ENCODE measurements at regions not wholly inside any gene's neighbourhood (a gene's known extent, or its start where the extent isn't known, plus 50 kb on each side); places are given as distances from the start of the nearest gene placed in this dataset.

DNA sequence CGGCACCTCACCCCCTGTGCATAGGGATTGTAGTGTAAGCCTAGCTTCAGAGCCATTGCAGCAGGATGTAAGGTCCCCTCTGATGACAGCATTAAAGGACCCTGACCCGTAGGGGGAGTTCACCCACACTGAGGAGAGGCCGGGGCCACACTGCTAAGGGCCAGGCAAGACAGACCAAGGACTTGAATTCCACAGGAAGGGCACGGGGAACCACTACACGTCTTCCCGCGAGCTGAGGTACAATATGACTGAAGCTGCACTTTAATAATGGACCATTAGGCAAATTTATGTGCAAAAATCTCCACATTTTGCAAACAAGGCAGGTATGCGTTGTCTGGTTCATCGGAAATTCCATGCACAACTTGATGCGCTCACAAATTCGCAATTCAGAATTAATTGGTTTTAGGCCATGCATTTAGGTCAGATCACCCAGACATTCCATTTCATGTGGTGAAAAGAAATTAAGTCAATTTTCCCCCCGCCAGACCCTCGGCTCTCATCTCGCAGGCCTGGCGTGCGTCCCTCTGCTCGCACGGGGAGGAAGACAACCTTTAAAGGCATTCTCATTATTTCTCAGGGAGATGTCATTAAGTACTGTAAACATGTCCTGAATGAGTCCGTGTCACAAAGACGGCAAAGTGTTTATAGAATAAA, 111.8 kb downstream of the FOXA2 start:
- no peak for TF ChIP-seq ZNF143 (CRISPR knock-in tag; IDR thresholded peaks at IDR 0.05)
- no peak for TF ChIP-seq ZNF792 (CRISPR knock-in tag; IDR thresholded peaks at IDR 0.05)
- TF ChIP-seq RAD21 (CRISPR knock-in tag; IDR thresholded peaks at IDR 0.05) = no peak
- TF ChIP-seq ZNF230 (CRISPR knock-in tag; IDR thresholded peaks at IDR 0.05) = no peak
- TF ChIP-seq, protein P1, sequence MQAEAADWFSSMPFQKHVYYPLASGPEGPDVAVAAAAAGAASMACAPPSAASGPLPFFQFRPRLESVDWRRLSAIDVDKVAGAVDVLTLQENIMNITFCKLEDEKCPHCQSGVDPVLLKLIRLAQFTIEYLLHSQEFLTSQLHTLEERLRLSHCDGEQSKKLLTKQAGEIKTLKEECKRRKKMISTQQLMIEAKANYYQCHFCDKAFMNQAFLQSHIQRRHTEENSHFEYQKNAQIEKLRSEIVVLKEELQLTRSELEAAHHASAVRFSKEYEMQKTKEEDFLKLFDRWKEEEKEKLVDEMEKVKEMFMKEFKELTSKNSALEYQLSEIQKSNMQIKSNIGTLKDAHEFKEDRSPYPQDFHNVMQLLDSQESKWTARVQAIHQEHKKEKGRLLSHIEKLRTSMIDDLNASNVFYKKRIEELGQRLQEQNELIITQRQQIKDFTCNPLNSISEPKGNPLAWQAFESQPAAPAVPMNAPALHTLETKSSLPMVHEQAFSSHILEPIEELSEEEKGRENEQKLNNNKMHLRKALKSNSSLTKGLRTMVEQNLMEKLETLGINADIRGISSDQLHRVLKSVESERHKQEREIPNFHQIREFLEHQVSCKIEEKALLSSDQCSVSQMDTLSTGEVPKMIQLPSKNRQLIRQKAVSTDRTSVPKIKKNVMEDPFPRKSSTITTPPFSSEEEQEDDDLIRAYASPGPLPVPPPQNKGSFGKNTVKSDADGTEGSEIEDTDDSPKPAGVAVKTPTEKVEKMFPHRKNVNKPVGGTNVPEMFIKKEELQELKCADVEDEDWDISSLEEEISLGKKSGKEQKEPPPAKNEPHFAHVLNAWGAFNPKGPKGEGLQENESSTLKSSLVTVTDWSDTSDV (CRISPR knock-in tag; IDR thresholded peaks at IDR 0.05) = no peak
- TF ChIP-seq, protein P2, sequence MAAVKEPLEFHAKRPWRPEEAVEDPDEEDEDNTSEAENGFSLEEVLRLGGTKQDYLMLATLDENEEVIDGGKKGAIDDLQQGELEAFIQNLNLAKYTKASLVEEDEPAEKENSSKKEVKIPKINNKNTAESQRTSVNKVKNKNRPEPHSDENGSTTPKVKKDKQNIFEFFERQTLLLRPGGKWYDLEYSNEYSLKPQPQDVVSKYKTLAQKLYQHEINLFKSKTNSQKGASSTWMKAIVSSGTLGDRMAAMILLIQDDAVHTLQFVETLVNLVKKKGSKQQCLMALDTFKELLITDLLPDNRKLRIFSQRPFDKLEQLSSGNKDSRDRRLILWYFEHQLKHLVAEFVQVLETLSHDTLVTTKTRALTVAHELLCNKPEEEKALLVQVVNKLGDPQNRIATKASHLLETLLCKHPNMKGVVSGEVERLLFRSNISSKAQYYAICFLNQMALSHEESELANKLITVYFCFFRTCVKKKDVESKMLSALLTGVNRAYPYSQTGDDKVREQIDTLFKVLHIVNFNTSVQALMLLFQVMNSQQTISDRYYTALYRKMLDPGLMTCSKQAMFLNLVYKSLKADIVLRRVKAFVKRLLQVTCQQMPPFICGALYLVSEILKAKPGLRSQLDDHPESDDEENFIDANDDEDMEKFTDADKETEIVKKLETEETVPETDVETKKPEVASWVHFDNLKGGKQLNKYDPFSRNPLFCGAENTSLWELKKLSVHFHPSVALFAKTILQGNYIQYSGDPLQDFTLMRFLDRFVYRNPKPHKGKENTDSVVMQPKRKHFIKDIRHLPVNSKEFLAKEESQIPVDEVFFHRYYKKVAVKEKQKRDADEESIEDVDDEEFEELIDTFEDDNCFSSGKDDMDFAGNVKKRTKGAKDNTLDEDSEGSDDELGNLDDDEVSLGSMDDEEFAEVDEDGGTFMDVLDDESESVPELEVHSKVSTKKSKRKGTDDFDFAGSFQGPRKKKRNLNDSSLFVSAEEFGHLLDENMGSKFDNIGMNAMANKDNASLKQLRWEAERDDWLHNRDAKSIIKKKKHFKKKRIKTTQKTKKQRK (IDR thresholded peaks at IDR 0.05; ENCODE audit: low read length) = no peak
- TF ChIP-seq, protein P3, sequence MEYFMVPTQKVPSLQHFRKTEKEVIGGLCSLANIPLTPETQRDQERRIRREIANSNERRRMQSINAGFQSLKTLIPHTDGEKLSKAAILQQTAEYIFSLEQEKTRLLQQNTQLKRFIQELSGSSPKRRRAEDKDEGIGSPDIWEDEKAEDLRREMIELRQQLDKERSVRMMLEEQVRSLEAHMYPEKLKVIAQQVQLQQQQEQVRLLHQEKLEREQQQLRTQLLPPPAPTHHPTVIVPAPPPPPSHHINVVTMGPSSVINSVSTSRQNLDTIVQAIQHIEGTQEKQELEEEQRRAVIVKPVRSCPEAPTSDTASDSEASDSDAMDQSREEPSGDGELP (IDR thresholded peaks at IDR 0.05; ENCODE audit: borderline replicate concordance, low read depth) = no peak
- TF ChIP-seq, protein P4, sequence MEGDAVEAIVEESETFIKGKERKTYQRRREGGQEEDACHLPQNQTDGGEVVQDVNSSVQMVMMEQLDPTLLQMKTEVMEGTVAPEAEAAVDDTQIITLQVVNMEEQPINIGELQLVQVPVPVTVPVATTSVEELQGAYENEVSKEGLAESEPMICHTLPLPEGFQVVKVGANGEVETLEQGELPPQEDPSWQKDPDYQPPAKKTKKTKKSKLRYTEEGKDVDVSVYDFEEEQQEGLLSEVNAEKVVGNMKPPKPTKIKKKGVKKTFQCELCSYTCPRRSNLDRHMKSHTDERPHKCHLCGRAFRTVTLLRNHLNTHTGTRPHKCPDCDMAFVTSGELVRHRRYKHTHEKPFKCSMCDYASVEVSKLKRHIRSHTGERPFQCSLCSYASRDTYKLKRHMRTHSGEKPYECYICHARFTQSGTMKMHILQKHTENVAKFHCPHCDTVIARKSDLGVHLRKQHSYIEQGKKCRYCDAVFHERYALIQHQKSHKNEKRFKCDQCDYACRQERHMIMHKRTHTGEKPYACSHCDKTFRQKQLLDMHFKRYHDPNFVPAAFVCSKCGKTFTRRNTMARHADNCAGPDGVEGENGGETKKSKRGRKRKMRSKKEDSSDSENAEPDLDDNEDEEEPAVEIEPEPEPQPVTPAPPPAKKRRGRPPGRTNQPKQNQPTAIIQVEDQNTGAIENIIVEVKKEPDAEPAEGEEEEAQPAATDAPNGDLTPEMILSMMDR (CRISPR knock-in tag; IDR thresholded peaks at IDR 0.05) = peak; percentile 77
- no peak for TF ChIP-seq TCF12 (IDR thresholded peaks at IDR 0.05)
- no peak for TF ChIP-seq TCF12 (CRISPR knock-in tag; IDR thresholded peaks at IDR 0.05)
- no peak for TF ChIP-seq CHD2 (IDR thresholded peaks at IDR 0.05; ENCODE audit: low read depth, low read length)
- no peak for TF ChIP-seq ARNT (IDR thresholded peaks at IDR 0.05)

All from HepG2 (cell line).